ENCODE measurements at regions not wholly inside any gene's neighbourhood (a gene's known extent, or its start where the extent isn't known, plus 50 kb on each side); places are given as distances from the start of the nearest gene placed in this dataset.

GRCh38 chr11:127362754-127363308 is 362.3 kb upstream of the KIRREL3 start:
- ATAC-seq (no peak), DNase-seq (no peak)
- Mint-ChIP-seq H3K27ac (no peak overlapping the region), H3K4me3 (no peak overlapping the region), H3K4me1 (no peaks in the 10 kb centered on the region), H3K9me3 (ENCODE audit: low read depth) (no peaks in the 10 kb centered on the region), H3K36me3 (no peaks in the 10 kb centered on the region), H3K27me3 (no peaks in the 10 kb centered on the region)
- CTCF ChIA-PET: no interaction called here

GRCh38 chr11:127358160-127358559 is 357.6 kb upstream of the KIRREL3 start:
- no peak for ATAC-seq
- Mint-ChIP-seq H3K27ac (no peak overlapping the region), H3K4me1 (no peaks in the 10 kb centered on the region), H3K27me3 (no peaks in the 10 kb centered on the region), H3K9me3 (ENCODE audit: low read depth) (no peaks in the 10 kb centered on the region), H3K4me3 (no peak overlapping the region), H3K36me3 (no peaks in the 10 kb centered on the region)
- DNase-seq: no peak
- CTCF ChIA-PET: no interaction called here

- Mint-ChIP-seq H3K27ac (no peak overlapping the region), H3K36me3 (no peaks in the 10 kb centered on the region), H3K27me3 (no peaks in the 10 kb centered on the region), H3K4me3 (no peak overlapping the region), H3K4me1 (no peaks in the 10 kb centered on the region), H3K9me3 (ENCODE audit: low read depth) (peaks cover 5% of the 10 kb centered on the region)
- DNase-seq: no peak
- CTCF ChIA-PET: no interaction called here
- no peak for ATAC-seq
Measured at GRCh38 chr11:127350476-127350875, 349.9 kb upstream of the KIRREL3 start.

GRCh38 chr11:127345819-127346459 is 345.4 kb upstream of the KIRREL3 start:
- DNase-seq: no peak
- Mint-ChIP-seq H3K9me3 (ENCODE audit: low read depth) (peaks cover 5% of the 10 kb centered on the region), H3K4me3 (no peak overlapping the region), H3K27me3 (no peaks in the 10 kb centered on the region), H3K36me3 (no peaks in the 10 kb centered on the region), H3K4me1 (no peaks in the 10 kb centered on the region), H3K27ac (no peak overlapping the region)
- CTCF ChIA-PET: no interaction called here
- no peak for ATAC-seq

GRCh38 chr11:127340438-127340837 is 339.9 kb upstream of the KIRREL3 start:
- H3K4me3 Mint-ChIP-seq: no peak overlapping the region
- no peak for DNase-seq
- H3K9me3 Mint-ChIP-seq (ENCODE audit: low read depth): no peaks in the 10 kb centered on the region
- H3K36me3 Mint-ChIP-seq: no peaks in the 10 kb centered on the region
- H3K27me3 Mint-ChIP-seq: no peaks in the 10 kb centered on the region
- ATAC-seq: no peak
- no peak overlapping the region for H3K27ac Mint-ChIP-seq
- CTCF ChIA-PET: no interaction called here
- no peaks in the 10 kb centered on the region for H3K4me1 Mint-ChIP-seq

GRCh38 chr11:127339376-127339775 is 338.8 kb upstream of the KIRREL3 start:
- Mint-ChIP-seq H3K36me3 (no peaks in the 10 kb centered on the region), H3K4me1 (no peaks in the 10 kb centered on the region), H3K27ac (no peak overlapping the region), H3K27me3 (no peaks in the 10 kb centered on the region), H3K4me3 (no peak overlapping the region), H3K9me3 (ENCODE audit: low read depth) (no peaks in the 10 kb centered on the region)
- no peak for ATAC-seq
- no peak for DNase-seq
- CTCF ChIA-PET: no interaction called here

- no peak overlapping the region for H3K4me3 Mint-ChIP-seq
- no peaks in the 10 kb centered on the region for H3K36me3 Mint-ChIP-seq
- no peaks in the 10 kb centered on the region for H3K27me3 Mint-ChIP-seq
- CTCF ChIA-PET: no interaction called here
- DNase-seq (no peak), ATAC-seq (no peak)
- H3K4me1 Mint-ChIP-seq: no peaks in the 10 kb centered on the region
- H3K27ac Mint-ChIP-seq: no peak overlapping the region
- no peaks in the 10 kb centered on the region for H3K9me3 Mint-ChIP-seq (ENCODE audit: low read depth)
Measured at GRCh38 chr11:127338380-127339259, 338.1 kb upstream of the KIRREL3 start.

- no peaks in the 10 kb centered on the region for H3K27me3 Mint-ChIP-seq
- no peak for ATAC-seq
- H3K36me3 Mint-ChIP-seq: no peaks in the 10 kb centered on the region
- CTCF ChIA-PET: no interaction called here
- no peak overlapping the region for H3K4me3 Mint-ChIP-seq
- no peaks in the 10 kb centered on the region for H3K4me1 Mint-ChIP-seq
- H3K27ac Mint-ChIP-seq: no peak overlapping the region
- H3K9me3 Mint-ChIP-seq (ENCODE audit: low read depth): peaks cover 4% of the 10 kb centered on the region
- no peak for DNase-seq
Measured at GRCh38 chr11:127334466-127334865, 333.9 kb upstream of the KIRREL3 start.

GRCh38 chr11:127332896-127333295 is 332.3 kb upstream of the KIRREL3 start:
- H3K9me3 Mint-ChIP-seq (ENCODE audit: low read depth): peaks cover 4% of the 10 kb centered on the region
- ATAC-seq: no peak
- H3K4me3 Mint-ChIP-seq: no peak overlapping the region
- H3K27me3 Mint-ChIP-seq: no peaks in the 10 kb centered on the region
- no peaks in the 10 kb centered on the region for H3K4me1 Mint-ChIP-seq
- H3K27ac Mint-ChIP-seq: no peak overlapping the region
- no peak for DNase-seq
- CTCF ChIA-PET: no interaction called here
- no peaks in the 10 kb centered on the region for H3K36me3 Mint-ChIP-seq

GRCh38 chr11:127330044-127330443 is 329.5 kb upstream of the KIRREL3 start:
- DNase-seq (no peak), ATAC-seq (no peak)

GRCh38 chr11:127308291-127308690 is 307.7 kb upstream of the KIRREL3 start:
- no peaks in the 10 kb centered on the region for H3K27me3 Mint-ChIP-seq
- no peak for DNase-seq
- no peak overlapping the region for H3K4me3 Mint-ChIP-seq
- H3K4me1 Mint-ChIP-seq: no peaks in the 10 kb centered on the region
- peaks cover 2% of the 10 kb centered on the region for H3K9me3 Mint-ChIP-seq (ENCODE audit: low read depth)
- CTCF ChIA-PET: no interaction called here
- no peak overlapping the region for H3K27ac Mint-ChIP-seq
- ATAC-seq: no peak
- H3K36me3 Mint-ChIP-seq: no peaks in the 10 kb centered on the region

More at GRCh38 chr11:127330044-127330443, 329.5 kb upstream of the KIRREL3 start:
- no peak overlapping the region for H3K27ac Mint-ChIP-seq
- CTCF ChIA-PET: no interaction called here
- no peak overlapping the region for H3K4me3 Mint-ChIP-seq
- no peaks in the 10 kb centered on the region for H3K27me3 Mint-ChIP-seq
- peaks cover 5% of the 10 kb centered on the region for H3K9me3 Mint-ChIP-seq (ENCODE audit: low read depth)
- H3K36me3 Mint-ChIP-seq: no peaks in the 10 kb centered on the region
- H3K4me1 Mint-ChIP-seq: no peaks in the 10 kb centered on the region

- Mint-ChIP-seq H3K27me3 (no peaks in the 10 kb centered on the region), H3K27ac (no peak overlapping the region), H3K4me1 (no peaks in the 10 kb centered on the region), H3K9me3 (ENCODE audit: low read depth) (peaks cover 2% of the 10 kb centered on the region), H3K36me3 (no peaks in the 10 kb centered on the region), H3K4me3 (no peak overlapping the region)
- DNase-seq (no peak), ATAC-seq (no peak)
- CTCF ChIA-PET: no interaction called here
Measured at GRCh38 chr11:127307700-127308099, 307.1 kb upstream of the KIRREL3 start.

GRCh38 chr11:127304634-127305033 is 304.1 kb upstream of the KIRREL3 start:
- no peaks in the 10 kb centered on the region for H3K36me3 Mint-ChIP-seq
- no peak for DNase-seq
- no peaks in the 10 kb centered on the region for H3K27me3 Mint-ChIP-seq
- H3K4me3 Mint-ChIP-seq: no peak overlapping the region
- CTCF ChIA-PET: no interaction called here
- peaks cover 2% of the 10 kb centered on the region for H3K9me3 Mint-ChIP-seq (ENCODE audit: low read depth)
- no peak overlapping the region for H3K27ac Mint-ChIP-seq
- H3K4me1 Mint-ChIP-seq: no peaks in the 10 kb centered on the region
- no peak for ATAC-seq

GRCh38 chr11:127288926-127289325 is 288.4 kb upstream of the KIRREL3 start:
- H3K36me3 Mint-ChIP-seq: no peaks in the 10 kb centered on the region
- H3K27me3 Mint-ChIP-seq: no peaks in the 10 kb centered on the region
- H3K4me3 Mint-ChIP-seq: no peak overlapping the region
- peaks cover 4% of the 10 kb centered on the region for H3K9me3 Mint-ChIP-seq (ENCODE audit: low read depth)
- CTCF ChIA-PET: no interaction called here
- no peaks in the 10 kb centered on the region for H3K4me1 Mint-ChIP-seq
- no peak for DNase-seq
- H3K27ac Mint-ChIP-seq: no peak overlapping the region
- ATAC-seq: no peak
